GM19397 (cell line): ENCODE measurements at regions not wholly inside any gene's neighbourhood (a gene's known extent, or its start where the extent isn't known, plus 50 kb on each side); places are given as distances from the start of the nearest gene placed in this dataset.

Source experiments
- ATAC-seq: cut with Tn5 transposase; IDR thresholded peaks from one replicate; pipeline ENCODE4 v1.9.1; 2021; ENCODE audit warnings: mild to moderate bottlenecking, moderate library complexity; ENCODE audit not compliant: unreplicated experiment

DNA sequence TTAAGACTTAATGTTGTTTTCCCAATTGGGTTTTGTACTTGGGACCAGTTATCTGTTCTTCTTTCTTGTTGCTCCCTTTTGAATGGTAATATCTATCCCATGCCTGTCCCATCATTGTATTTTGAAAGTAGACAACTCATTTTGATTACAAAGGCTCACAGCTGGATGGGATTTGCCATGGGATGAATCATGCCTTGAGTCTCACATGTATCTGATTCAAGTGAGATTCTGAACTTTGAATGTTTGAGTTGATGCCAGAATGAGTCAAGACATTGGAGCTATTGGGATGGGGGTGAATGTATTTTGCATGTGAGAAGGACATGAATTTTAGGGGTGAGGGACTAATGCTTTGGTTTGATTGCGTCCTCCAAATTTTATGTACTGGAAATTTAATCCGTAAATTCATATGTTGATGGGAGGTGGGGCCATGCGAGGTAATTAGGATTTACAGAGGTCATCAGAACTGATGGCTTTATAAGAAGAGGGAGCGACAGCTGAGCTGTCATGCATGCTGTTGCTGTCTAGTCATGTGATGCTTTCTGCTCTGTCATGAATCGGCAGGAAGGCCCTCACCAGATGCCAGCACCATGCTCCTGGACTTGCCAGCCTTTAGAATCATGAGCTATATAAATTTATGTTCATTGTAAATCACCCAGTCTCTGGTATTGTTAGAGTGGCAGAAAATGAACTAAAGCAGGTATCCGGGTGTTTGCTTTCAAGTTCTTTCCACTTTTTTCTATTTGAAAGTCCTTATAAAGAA is 741.3 kb upstream of the RAB6C start:
- ATAC-seq: no peak

DNA sequence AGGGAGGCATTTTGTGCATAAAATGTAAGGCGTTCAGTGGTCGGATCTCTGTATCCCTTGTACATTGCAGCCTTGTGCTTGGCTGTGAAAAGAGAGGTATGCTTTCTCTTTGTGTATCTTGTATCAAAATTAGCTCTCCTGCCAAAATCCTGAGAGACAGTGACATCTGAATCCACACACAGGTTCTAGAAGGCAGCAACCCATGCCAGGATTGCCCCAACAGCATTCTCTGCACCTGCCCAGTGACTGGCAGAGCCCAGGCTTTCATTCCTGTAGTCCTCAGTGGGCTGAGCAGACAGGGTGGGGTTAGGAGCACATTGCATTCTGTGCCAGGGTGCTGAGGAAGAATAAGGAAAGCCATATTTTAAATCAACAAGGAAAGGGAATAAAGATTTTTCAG is 740.3 kb upstream of the RAB6C start:
- ATAC-seq: no peak

DNA sequence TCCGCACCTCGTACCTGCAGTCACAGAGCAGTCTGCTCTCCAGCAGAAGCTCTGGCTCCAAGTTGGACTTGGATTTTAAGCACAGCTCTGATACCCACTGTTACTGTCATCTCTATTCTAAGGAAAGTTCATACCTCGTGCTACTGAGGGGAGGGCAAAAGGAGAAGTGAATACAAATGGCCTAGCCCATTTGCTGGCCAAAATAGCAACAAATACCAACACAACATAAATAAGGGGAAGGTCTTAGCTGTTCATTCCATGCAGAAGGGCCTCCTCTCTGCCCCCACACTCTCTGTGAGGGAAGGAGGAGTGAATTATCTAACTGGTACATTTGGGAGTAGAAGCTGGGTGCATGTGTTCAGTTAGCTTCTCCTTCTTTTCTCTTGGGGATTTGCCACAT is 739.4 kb upstream of the RAB6C start:
- ATAC-seq: no peak

DNA sequence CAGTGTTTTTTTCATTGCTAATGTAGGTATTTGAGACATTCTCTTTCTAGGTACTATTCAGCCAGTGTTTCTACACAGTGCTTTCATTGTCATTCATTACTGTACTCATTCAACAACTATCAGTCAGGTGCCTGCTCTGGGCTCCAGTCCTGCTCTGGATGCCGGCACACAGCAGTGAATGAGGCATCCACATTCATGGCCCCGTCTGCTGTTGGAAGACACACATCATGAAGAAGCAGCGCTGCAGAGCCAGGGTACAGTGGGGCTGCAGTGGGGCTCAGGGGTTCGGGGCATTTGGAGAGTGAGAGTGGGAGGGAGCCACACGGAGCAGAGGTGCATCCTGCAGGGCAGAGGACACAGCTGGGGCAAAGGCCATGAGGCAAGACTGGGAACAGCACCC is 737.2 kb upstream of the RAB6C start:
- no peak for ATAC-seq

DNA sequence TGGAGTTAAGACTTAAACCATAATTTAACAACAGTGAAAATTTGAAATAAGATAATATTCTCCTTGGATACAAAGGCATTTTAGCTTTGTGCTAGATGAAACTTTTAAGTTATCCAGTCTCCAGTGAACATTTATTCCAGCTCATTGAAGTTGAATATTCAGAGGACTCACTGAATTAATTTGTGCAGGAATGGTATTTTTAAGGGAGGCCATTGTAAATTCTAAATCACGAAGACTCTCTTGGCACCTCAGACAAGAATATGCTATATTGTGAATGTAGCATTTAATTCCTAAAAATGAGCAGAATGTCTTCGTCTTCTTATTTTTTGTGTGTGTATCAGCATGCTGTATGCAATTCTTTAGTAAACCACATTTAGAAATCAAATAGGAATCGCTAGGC is 731.7 kb upstream of the RAB6C start:
- no peak for ATAC-seq

DNA sequence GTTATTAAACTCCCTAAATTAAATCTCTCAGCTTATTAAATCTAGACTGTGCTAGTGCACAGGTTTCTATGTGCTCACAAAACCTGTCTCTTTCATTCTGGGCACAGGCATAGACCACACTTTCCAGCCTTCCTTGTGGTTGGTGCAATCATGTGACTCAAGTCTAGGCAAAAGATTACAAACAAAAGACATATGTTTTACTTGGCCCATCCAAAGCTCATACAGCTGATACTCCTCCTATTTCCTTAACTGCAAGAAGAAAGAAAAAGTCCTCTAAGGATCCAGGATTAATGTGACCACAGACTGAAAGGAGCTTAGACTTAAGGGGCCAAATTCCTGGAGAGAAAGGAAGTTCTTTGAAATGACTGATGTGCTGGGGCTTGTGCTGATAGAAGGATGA is 731.3 kb upstream of the RAB6C start:
- no peak for ATAC-seq

DNA sequence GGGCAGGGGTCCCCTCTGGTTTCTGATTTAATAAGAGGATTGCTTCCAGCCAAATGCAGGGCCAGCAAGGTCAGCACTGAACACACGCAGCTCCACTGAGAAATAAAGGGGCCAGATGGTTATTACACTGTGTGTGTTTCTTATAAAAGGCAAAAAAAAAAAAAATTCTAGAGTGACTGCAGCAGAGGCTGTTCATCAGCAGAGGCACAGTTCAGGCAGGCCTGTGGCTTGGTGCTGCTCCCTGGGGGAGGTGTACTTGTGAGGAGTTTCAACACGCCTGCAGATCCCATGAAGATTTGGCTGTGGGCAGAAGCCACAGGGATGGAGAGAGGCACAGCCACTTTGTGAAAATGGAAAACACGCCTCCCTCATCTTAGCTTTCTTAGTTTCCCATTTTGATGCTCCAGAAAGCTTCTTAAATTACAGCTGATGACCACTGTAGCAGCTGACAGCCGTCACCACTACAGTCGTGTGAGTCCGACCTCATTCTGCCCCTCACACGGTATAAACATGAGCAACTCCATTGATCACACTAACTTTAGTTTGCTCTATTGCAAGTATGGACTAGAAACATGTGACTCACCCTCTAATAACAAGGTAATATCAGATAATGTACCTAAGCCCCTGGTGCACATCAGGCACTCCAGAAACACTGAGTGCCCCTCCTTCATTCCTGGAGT is 726.5 kb upstream of the RAB6C start:
- no peak for ATAC-seq

DNA sequence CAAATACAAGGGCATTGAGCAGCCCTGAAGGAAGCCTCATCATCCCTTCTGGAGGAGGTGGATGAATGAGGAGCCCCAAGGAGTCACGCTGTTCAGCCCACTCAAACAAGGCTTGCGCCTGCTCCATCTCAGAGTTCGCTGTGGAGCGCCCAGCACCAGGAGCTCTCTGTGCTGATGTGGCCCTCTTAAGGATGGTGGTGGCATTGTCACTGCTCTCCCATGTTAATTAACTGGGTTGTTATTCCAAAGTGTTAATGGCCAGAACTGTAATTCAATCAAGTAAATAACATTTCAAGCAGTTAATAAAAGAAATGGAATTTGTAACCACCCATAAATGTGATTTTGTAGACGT is 726.0 kb upstream of the RAB6C start:
- no peak for ATAC-seq

DNA sequence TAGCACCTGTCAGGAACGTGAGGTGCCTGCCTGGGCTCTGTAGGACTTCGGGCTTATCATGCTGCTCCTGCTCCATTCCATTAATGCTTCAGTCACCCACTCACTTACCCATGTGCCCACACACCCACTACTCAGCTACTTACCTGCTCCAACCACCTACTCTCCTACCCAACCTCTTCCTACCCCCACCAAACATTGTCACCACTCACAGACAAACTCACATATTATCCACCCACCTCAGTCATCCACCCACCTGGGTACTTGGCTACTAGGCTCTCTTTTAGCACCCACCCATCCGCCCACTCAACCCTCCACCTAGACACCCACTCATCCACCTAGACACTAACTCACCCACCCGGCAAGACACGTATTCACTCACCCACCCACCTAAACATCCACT is 724.7 kb upstream of the RAB6C start:
- no peak for ATAC-seq

DNA sequence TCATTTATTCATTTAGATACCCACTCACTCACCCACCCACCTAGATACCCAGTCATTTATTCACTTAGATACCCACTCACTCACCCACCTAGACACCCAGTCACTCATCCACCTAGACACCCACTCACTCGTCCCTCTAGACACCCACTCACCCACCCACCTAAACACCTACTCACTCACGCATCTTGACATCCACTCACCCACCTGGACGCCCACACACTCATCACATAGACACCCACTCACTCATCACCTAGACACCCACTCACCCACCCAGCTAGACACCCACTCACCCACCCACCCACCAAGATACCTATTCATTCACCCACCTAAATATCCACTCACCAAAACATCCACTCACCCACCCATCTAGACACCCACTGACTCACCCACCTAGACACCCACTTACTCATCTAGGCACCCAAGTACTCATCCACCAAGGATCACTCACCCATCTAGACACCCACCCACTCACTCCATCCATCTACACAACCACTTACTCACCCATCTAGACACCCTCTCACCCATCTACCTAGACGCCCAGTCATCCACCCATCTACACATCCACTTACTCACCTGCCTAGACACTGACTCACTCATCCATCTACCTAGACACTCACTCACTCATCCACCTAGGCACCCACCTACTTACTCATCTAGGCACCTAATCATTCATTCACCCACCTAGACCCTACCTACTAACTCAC is 723.7 kb upstream of the RAB6C start:
- ATAC-seq: no peak

DNA sequence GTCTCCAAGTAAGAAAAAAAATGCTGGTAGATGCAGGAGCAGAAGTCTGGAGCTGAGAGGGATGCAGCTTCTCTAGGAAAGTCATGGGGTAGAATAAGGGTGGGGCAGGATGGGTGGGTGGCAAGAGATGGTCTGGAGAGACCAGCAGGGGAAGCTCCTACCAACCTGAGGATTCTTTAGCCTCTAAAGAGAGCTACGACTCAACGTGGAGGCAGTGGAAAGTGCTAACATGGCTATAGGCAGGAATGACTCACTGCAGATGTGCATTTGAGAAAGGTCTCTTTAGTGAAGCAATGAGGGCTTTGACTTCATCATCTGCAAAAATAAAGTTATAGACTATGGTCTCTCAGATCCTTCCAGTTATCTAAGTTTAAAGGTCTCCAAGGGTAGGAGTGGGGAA is 722.8 kb upstream of the RAB6C start:
- ATAC-seq: no peak

DNA sequence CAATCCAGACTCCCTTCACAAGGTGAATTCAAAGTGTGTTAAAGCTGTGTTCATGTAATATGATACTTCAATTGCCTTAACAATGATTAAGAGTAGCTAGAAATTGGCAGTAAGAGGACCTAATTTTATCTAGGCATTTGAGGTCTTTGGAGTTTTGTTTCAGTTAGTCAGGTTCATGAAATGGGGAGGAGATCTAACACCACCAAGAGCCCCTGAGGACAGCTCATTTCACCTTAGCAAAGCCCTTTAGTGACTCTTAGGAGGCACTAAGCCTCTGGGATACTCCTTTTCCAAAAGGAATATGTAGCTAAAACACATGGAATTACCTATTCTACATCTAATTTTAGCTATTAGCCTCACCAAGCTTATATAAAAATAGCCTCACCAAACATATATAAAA is 716.5 kb upstream of the RAB6C start:
- ATAC-seq: no peak

DNA sequence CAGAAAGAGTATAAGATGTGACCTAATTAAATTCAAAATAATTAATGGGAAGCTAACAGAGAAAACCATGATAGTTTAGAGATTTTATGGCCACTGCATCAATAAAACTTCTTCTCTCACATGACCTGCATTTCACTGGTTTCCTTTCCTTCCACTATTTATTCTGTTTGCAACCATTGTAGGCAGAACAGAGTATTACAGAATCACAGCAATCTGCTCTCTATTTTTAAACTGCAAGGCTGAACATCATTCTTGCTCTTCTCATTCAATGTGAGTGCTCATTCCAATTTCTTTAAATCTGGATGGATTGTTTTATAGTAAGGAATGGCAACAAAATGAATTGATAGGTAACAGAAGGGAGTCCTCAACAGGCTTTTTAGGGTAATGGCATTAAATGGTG is 715.5 kb upstream of the RAB6C start:
- no peak for ATAC-seq

DNA sequence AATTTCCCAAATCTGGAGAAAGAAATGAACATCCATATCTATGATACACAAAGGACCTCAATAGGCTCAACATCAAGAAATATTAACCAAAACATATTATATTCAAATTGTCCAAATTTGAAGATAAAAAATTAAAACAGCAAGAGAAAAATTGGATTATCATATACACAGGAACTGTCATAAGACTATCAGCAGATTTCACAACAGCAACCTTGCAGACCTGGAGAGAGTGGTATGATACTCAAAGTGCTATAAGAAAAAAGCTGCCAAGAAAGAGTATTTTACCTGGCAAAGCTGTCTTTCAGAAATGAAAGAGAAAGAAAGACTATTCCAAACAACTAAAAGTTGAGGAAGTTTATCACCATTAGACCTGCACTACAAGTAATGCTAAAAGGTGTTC is 711.9 kb upstream of the RAB6C start:
- ATAC-seq: no peak

DNA sequence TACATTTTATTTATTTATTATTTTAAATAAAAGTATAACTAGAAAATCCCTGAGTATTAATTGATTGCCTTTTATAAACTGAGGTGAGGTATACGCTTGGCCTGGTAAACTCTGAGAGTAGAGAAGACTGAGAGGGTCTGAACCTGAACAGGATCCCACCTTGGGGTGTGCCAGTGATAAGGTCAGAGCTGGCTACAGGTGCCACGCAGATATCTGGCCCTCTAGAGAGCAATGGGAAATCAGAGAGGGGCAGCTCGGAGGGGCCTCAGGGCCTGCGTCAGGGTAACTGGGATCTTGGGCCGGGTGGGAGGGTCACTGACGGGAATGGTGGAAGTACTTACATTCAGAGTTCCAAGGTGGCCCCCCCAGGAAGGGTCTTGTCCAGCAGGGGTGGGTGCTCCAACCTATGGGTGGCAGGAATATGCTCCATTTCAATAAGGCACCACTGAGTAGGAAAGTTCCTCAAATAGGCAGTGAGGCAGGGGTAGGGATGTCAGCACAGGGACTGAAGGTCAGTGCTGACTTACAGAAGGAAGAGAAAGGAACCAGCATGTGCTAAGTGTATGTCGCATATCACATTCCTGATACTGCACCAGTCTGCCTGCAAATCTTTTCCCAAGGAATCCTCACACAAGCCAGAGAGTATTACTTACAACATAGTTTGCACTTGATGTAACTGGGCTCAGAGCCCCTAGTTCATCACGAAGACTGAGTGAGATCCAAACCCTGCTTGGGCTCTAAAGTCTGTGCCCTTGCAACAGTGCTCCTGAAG is 706.0 kb upstream of the RAB6C start:
- no peak for ATAC-seq

DNA sequence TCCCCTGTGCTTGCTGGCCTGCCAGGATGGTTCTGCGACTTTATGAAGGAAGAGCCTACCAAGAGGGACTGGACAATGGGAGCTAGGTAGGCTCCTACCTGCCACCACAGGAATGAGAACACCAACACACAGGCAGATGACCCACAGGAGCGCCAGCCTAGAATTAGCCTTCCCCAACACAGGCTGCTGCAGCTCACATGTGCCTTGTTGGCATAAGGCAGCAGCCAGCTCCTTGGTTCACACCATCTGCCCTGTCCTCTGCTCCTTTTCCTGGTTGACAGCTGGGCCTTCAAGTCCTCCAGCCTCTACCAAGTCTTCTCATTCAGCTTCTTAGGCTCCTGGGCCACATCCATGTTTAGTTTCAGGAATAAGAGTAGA is 705.4 kb upstream of the RAB6C start:
- no peak for ATAC-seq

DNA sequence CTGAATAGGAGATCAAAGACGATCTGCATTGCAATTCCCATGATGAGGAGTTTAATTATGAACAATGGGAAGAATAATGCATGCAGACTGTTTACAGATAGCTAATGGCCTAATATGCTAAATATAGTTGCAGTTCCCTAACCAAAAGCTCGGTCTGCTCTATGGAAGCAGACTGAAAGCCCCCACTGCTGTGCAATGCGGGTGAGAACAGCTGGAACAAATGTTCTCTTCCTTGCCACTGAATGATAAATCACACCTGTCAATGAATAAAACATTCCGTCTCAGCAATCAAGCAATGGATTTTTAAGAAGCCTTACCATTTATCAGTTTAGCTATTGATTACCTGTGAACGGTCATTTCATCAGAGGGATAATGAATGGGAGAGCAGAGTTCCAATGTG is 704.5 kb upstream of the RAB6C start:
- ATAC-seq: no peak

DNA sequence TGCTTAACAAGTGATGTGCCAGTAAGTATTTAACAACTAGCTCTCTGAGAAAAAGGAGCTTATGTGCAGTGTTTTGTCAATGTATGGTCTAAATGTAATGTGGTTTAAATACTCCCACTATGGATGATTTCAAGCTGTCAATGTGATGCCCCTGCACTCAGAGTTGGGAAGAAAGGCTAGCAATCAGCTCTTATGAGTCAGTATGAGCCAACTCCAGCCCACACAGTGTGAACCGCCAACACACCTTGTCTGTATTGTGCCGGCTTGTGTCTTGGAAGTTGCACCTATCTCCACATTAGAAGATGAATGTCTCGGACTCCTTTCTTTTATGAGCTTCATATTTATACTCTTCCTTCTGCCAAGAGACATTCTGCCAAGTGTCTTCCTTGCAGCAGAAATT is 703.8 kb upstream of the RAB6C start:
- no peak for ATAC-seq

DNA sequence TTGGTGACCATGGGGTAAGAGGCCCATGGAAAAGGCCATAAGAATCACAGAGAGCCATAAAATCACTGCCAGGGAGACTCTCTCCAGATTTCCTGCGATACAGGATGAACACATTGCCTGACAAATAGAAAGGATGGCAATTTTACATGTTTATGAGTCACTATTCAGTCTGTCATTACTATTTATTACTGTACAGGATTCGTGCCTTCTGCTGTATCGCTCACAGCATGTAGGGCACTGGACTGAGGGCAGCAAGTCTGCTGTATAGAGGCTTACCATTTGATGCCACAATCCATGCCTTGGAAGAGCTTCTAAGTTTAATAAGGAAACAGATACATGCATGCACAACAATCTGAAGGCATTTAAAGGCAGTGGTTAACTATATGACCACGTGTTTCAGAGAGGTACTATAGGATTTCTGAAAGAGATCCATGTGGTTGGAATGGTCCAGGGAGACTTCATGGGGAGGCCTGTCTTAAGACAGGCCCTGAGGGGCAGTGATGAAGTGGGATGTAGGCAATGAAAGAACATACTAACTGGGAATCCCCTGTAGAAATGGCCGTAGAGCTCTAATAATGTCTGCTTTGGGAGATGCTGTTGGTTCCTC is 702.4 kb upstream of the RAB6C start:
- ATAC-seq: no peak

DNA sequence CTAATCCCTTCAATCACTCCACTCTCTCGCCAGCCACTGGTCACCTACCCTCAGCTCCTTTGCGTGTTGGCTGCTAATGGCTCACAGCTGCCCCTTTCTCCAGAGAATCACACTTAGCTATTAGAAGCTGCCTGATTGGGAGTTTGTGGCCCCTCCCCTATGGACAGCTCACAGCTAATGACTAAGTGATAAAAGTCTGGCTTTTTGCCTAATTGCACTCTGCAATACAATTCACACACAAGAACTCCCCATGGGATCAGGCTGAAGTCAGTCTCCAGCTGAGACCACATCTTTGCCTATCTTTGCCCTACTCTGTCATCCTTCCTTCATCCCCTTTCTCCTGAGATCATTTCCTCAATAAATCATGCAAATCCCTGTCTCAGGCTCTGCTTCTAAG is 701.9 kb upstream of the RAB6C start:
- no peak for ATAC-seq
